Uterus (tissue), 2 donors: ENCODE measurements at regions not wholly inside any gene's neighbourhood (a gene's known extent, or its start where the extent isn't known, plus 50 kb on each side); places are given as distances from the start of the nearest gene placed in this dataset.

Source experiments
- CTCF ChIP-seq, 4 experiments: fragments of 200-600 bp in 2 of 4; fragments of 450-650 bp in 2 of 4; sonication (generic) in 2 of 4; IDR thresholded peaks; one replicate each; pipeline ENCODE4 v1.5.1; 2016 to 2019; ENCODE audit warnings: antibody characterized with exemption in 4 of 4, mild to moderate bottlenecking in 2 of 4, moderate library complexity in 1 of 4
- POLR2A ChIP-seq, 2 donors: fragments of 450-650 bp; IDR thresholded peaks; one replicate each; pipeline ENCODE4 v1.6.1; 2016; ENCODE audit warnings: antibody characterized with exemption in 2 of 2, mild to moderate bottlenecking in 1 of 2, moderate library complexity in 1 of 2

- TF ChIP-seq CTCF (IDR thresholded peaks at IDR 0.05), result no peak
- no peak for TF ChIP-seq POLR2A (IDR thresholded peaks at IDR 0.05)
Measured at GRCh38 chr3:154022606-154023005, 98.6 kb upstream of the ARHGEF26 start.
